Upper lobe of left lung (tissue), 6 donors: ENCODE measurements at regions not wholly inside any gene's neighbourhood (a gene's known extent, or its start where the extent isn't known, plus 50 kb on each side); places are given as distances from the start of the nearest gene placed in this dataset.
"Not testable (repeated sequence)": the region's sequence is repeated elsewhere in the genome, so short reads cannot be mapped to it uniquely, and the experiment has no call there.

Source experiments
- ATAC-seq, 2 donors: fragments of 200-7000 bp; cut with Tn5 transposase; one replicate each; pipeline ENCODE4 v1.9.1; 2022; ENCODE audit warnings: mild to moderate bottlenecking in 2 of 2, moderate library complexity in 2 of 2; ENCODE audit not compliant: low FRiP score in 2 of 2
- DNase-seq, 2 donors: peaks; one replicate each; pipeline ENCODE4 v3.0.0-alpha.2; 2019 to 2020
- H3K27ac ChIP-seq, 4 donors: fragments of 200-600 bp; sonication (generic); one replicate each; pipeline ENCODE4 v1.5.1; 2016 to 2019
- H3K27me3 ChIP-seq, 4 donors: fragments of 200-600 bp; sonication (generic); one replicate each; pipeline ENCODE4 v1.5.1; 2017 to 2019
- H3K36me3 ChIP-seq, 4 donors: fragments of 200-600 bp; sonication (generic); one replicate each; pipeline ENCODE4 v1.5.1; 2016 to 2019
- H3K4me1 ChIP-seq, 4 donors: fragments of 200-600 bp; sonication (generic); one replicate each; pipeline ENCODE4 v1.5.1; 2018 to 2019
- H3K4me3 ChIP-seq, 4 donors: fragments of 200-600 bp; sonication (generic); one replicate each; pipeline ENCODE4 v1.5.1; 2017 to 2019; ENCODE audit warnings: mild to moderate bottlenecking in 2 of 4, moderate library complexity in 1 of 4
- H3K9me3 ChIP-seq, 4 donors: fragments of 200-600 bp; sonication (generic); one replicate each; pipeline ENCODE4 v1.5.1; 2018 to 2019
- CTCF ChIP-seq, 6 experiments: fragments of 450-650 bp in 4 of 6; fragments of 200-600 bp in 2 of 6; sonication (generic) in 2 of 6; IDR thresholded peaks; one replicate each; pipeline ENCODE4 v1.5.1; 2016 to 2019; ENCODE audit warnings: antibody characterized with exemption in 6 of 6
- EP300 ChIP-seq, 4 donors: sonication (generic); formaldehyde crosslinking; IDR thresholded peaks; one replicate each; pipeline ENCODE4 v1.5.1; 2017; ENCODE audit warnings: antibody characterized with exemption in 4 of 4, control low read depth in 2 of 4
- POLR2A ChIP-seq, 4 donors: fragments of 450-650 bp; IDR thresholded peaks; one replicate each; pipeline ENCODE4 v1.5.1; 2016 to 2017; ENCODE audit warnings: antibody characterized with exemption in 4 of 4, mild to moderate bottlenecking in 2 of 4
- POLR2AphosphoS5 ChIP-seq, 2 donors: sonication (generic); formaldehyde crosslinking; IDR thresholded peaks; one replicate each; pipeline ENCODE4 v1.5.1; 2017; ENCODE audit warnings: antibody characterized with exemption in 2 of 2
- WGBS, 2 donors: methylation state at CpG; one replicate each; pipeline ENCODE4 v1.1.5; 2017 to 2018; 5-methylcytosine and 5-hydroxymethylcytosine counted together
- donor health status: DM: no; HTN: no; CAD: no; lungs with moderate emphysema.
- donor health status: DM: no; HTN: yes; CAD: no; lungs with severe emphysema.

- 97 to 100% methylated on average over 1 of the region's 1 CpG for WGBS, 2 donors
These were observed 132.7 kb downstream of the SNX10 start for GRCh38 chr7:26424319-26424718.

GRCh38 chr7:26425655-26426054 lies 134.0 kb downstream of the SNX10 start:
- Histone ChIP-seq H3K4me1 (peaks cover 0 to 5% (median 0%) of the 10 kb centered on the region in 4 donors), H3K9me3 (no peaks in the 10 kb centered on the region), H3K27me3 (no peaks in the 10 kb centered on the region), H3K36me3 (no peaks in the 10 kb centered on the region), H3K27ac (no peak overlapping the region), H3K4me3 (no peak overlapping the region)
- no peak for TF ChIP-seq POLR2AphosphoS5 (IDR thresholded peaks at IDR 0.05)
- no peak for TF ChIP-seq POLR2A (IDR thresholded peaks at IDR 0.05)
- no peak for TF ChIP-seq EP300 (IDR thresholded peaks at IDR 0.05)
- no peak for TF ChIP-seq CTCF (IDR thresholded peaks at IDR 0.05)
- DNase-seq, result no peak
- no peak for ATAC-seq
- WGBS, 2 donors, result 67 to 73% methylated on average over 1 of the region's 1 CpG

More at GRCh38 chr7:26424319-26424718, 132.7 kb downstream of the SNX10 start:
- H3K27me3 ChIP-seq, H3K27ac ChIP-seq, H3K4me3 ChIP-seq, H3K36me3 ChIP-seq, DNase-seq, H3K4me1 ChIP-seq, H3K9me3 ChIP-seq, ATAC-seq: not testable (repeated sequence)

- ATAC-seq (no peak), DNase-seq (no peak)
- Histone ChIP-seq H3K27me3 (no peaks in the 10 kb centered on the region), H3K9me3 (no peaks in the 10 kb centered on the region), H3K4me3 (no peak overlapping the region), H3K36me3 (no peaks in the 10 kb centered on the region), H3K27ac (no peak overlapping the region), H3K4me1 (peaks cover 0 to 5% (median 0%) of the 10 kb centered on the region in 4 donors)
- 37 to 44% methylated on average over 5 of the region's 5 CpGs for WGBS, 2 donors
- TF ChIP-seq CTCF (IDR thresholded peaks at IDR 0.05) (no peak), EP300 (IDR thresholded peaks at IDR 0.05) (no peak), POLR2AphosphoS5 (IDR thresholded peaks at IDR 0.05) (no peak), POLR2A (IDR thresholded peaks at IDR 0.05) (no peak)
These were observed 134.4 kb downstream of the SNX10 start for GRCh38 chr7:26426096-26426495.

GRCh38 chr7:26428571-26428970 lies 136.9 kb downstream of the SNX10 start:
- ATAC-seq (no peak), DNase-seq (no peak)
- Histone ChIP-seq H3K9me3 (no peaks in the 10 kb centered on the region), H3K4me3 (no peak overlapping the region), H3K36me3 (no peaks in the 10 kb centered on the region), H3K4me1 (peaks cover 0 to 5% (median 0%) of the 10 kb centered on the region in 4 donors), H3K27me3 (no peaks in the 10 kb centered on the region), H3K27ac (no peak overlapping the region)
- WGBS, 2 donors, result 74 to 87% methylated on average over 3 of the region's 3 CpGs
- TF ChIP-seq POLR2A (IDR thresholded peaks at IDR 0.05) (no peak), POLR2AphosphoS5 (IDR thresholded peaks at IDR 0.05) (no peak), CTCF (IDR thresholded peaks at IDR 0.05) (no peak), EP300 (IDR thresholded peaks at IDR 0.05) (no peak)

- DNase-seq (no peak), ATAC-seq (no peak)
- WGBS, 2 donors, result 78 to 83% methylated on average over 5 of the region's 5 CpGs
- TF ChIP-seq POLR2A (IDR thresholded peaks at IDR 0.05), result no peak
- no peak for TF ChIP-seq POLR2AphosphoS5 (IDR thresholded peaks at IDR 0.05)
- TF ChIP-seq CTCF (IDR thresholded peaks at IDR 0.05), result no peak
- TF ChIP-seq EP300 (IDR thresholded peaks at IDR 0.05), result no peak
- no peaks in the 10 kb centered on the region for H3K9me3 ChIP-seq
- H3K36me3 ChIP-seq, result no peaks in the 10 kb centered on the region
- H3K27ac ChIP-seq, result no peak overlapping the region
- no peaks in the 10 kb centered on the region for H3K27me3 ChIP-seq
- peaks cover 0 to 5% (median 0%) of the 10 kb centered on the region in 4 donors for H3K4me1 ChIP-seq
- no peak overlapping the region for H3K4me3 ChIP-seq
These were observed 137.5 kb downstream of the SNX10 start for GRCh38 chr7:26429168-26429567.
